ENCODE measurements at regions not wholly inside any gene's neighbourhood (a gene's known extent, or its start where the extent isn't known, plus 50 kb on each side); places are given as distances from the start of the nearest gene placed in this dataset.

- Histone ChIP-seq H3K9me3 (ENCODE audit: control insufficient read depth in 1 of 2, low read length in 2 of 2) (no peaks in the 10 kb centered on the region), H3K9ac (ENCODE audit: low read depth in 1 of 2, low read length in 2 of 2) (no peak overlapping the region), H3K4me1 (ENCODE audit: control insufficient read depth in 1 of 2, insufficient read depth in 2 of 2, low read length in 2 of 2) (peaks cover 0 to 3% of the 10 kb centered on the region in 2 donors), H3K27ac (ENCODE audit: low read depth, low read length) (no peak overlapping the region), H3K36me3 (ENCODE audit: control insufficient read depth in 1 of 2, insufficient read depth in 2 of 2, low read length in 2 of 2) (no peaks in the 10 kb centered on the region), H3K4me3 (ENCODE audit: low read depth in 1 of 2, low read length in 2 of 2) (no peak overlapping the region), H3K27me3 (ENCODE audit: control insufficient read depth in 1 of 2, insufficient read depth in 2 of 2, low read length in 2 of 2) (no peaks in the 10 kb centered on the region)
These were observed 123.6 kb downstream of the EHF start for GRCh38 chr11:34744511-34744910.

- Histone ChIP-seq H3K27me3 (ENCODE audit: control insufficient read depth in 1 of 2, insufficient read depth in 2 of 2, low read length in 2 of 2) (no peaks in the 10 kb centered on the region), H3K4me3 (ENCODE audit: low read depth in 1 of 2, low read length in 2 of 2) (no peak overlapping the region), H3K9me3 (ENCODE audit: control insufficient read depth in 1 of 2, low read length in 2 of 2) (peaks cover 0 to 2% of the 10 kb centered on the region in 2 donors), H3K9ac (ENCODE audit: low read depth in 1 of 2, low read length in 2 of 2) (no peak overlapping the region), H3K4me1 (ENCODE audit: control insufficient read depth in 1 of 2, insufficient read depth in 2 of 2, low read length in 2 of 2) (no peaks in the 10 kb centered on the region), H3K36me3 (ENCODE audit: control insufficient read depth in 1 of 2, insufficient read depth in 2 of 2, low read length in 2 of 2) (no peaks in the 10 kb centered on the region), H3K27ac (ENCODE audit: low read depth, low read length) (no peak overlapping the region)
These were observed 117.3 kb downstream of the EHF start for GRCh38 chr11:34738237-34738636.

GRCh38 chr11:34732831-34733230, 111.9 kb downstream of the EHF start:
- Histone ChIP-seq H3K36me3 (ENCODE audit: control insufficient read depth in 1 of 2, insufficient read depth in 2 of 2, low read length in 2 of 2) (no peaks in the 10 kb centered on the region), H3K9me3 (ENCODE audit: control insufficient read depth in 1 of 2, low read length in 2 of 2) (no peaks in the 10 kb centered on the region), H3K9ac (ENCODE audit: low read depth in 1 of 2, low read length in 2 of 2) (no peak overlapping the region), H3K27ac (ENCODE audit: low read depth, low read length) (no peak overlapping the region), H3K4me3 (ENCODE audit: low read depth in 1 of 2, low read length in 2 of 2) (no peak overlapping the region), H3K27me3 (ENCODE audit: control insufficient read depth in 1 of 2, insufficient read depth in 2 of 2, low read length in 2 of 2) (no peaks in the 10 kb centered on the region), H3K4me1 (ENCODE audit: control insufficient read depth in 1 of 2, insufficient read depth in 2 of 2, low read length in 2 of 2) (peaks cover 0 to 6% of the 10 kb centered on the region in 2 donors)

GRCh38 chr11:34731603-34732002, 110.7 kb downstream of the EHF start:
- no peaks in the 10 kb centered on the region for H3K36me3 ChIP-seq (ENCODE audit: control insufficient read depth in 1 of 2, insufficient read depth in 2 of 2, low read length in 2 of 2)

GRCh38 chr11:34730544-34731295, 109.8 kb downstream of the EHF start:
- Histone ChIP-seq H3K36me3 (ENCODE audit: control insufficient read depth in 1 of 2, insufficient read depth in 2 of 2, low read length in 2 of 2) (no peaks in the 10 kb centered on the region), H3K9me3 (ENCODE audit: control insufficient read depth in 1 of 2, low read length in 2 of 2) (no peaks in the 10 kb centered on the region), H3K4me3 (ENCODE audit: low read depth in 1 of 2, low read length in 2 of 2) (no peak overlapping the region), H3K9ac (ENCODE audit: low read depth in 1 of 2, low read length in 2 of 2) (no peak overlapping the region), H3K4me1 (ENCODE audit: control insufficient read depth in 1 of 2, insufficient read depth in 2 of 2, low read length in 2 of 2) (peaks cover 0 to 6% of the 10 kb centered on the region in 2 donors), H3K27me3 (ENCODE audit: control insufficient read depth in 1 of 2, insufficient read depth in 2 of 2, low read length in 2 of 2) (no peaks in the 10 kb centered on the region), H3K27ac (ENCODE audit: low read depth, low read length) (no peak overlapping the region)

More at GRCh38 chr11:34731603-34732002, 110.7 kb downstream of the EHF start:
- H3K4me3 ChIP-seq (ENCODE audit: low read depth in 1 of 2, low read length in 2 of 2) = no peak overlapping the region
- no peaks in the 10 kb centered on the region for H3K27me3 ChIP-seq (ENCODE audit: control insufficient read depth in 1 of 2, insufficient read depth in 2 of 2, low read length in 2 of 2)
- H3K9me3 ChIP-seq (ENCODE audit: control insufficient read depth in 1 of 2, low read length in 2 of 2) = no peaks in the 10 kb centered on the region
- no peak overlapping the region for H3K9ac ChIP-seq (ENCODE audit: low read depth in 1 of 2, low read length in 2 of 2)
- peaks cover 0 to 6% of the 10 kb centered on the region in 2 donors for H3K4me1 ChIP-seq (ENCODE audit: control insufficient read depth in 1 of 2, insufficient read depth in 2 of 2, low read length in 2 of 2)
- H3K27ac ChIP-seq (ENCODE audit: low read depth, low read length) = no peak overlapping the region

- H3K4me1 ChIP-seq (ENCODE audit: control insufficient read depth in 1 of 2, insufficient read depth in 2 of 2, low read length in 2 of 2) = peaks cover 0 to 6% of the 10 kb centered on the region in 2 donors
- H3K36me3 ChIP-seq (ENCODE audit: control insufficient read depth in 1 of 2, insufficient read depth in 2 of 2, low read length in 2 of 2) = no peaks in the 10 kb centered on the region
- no peak overlapping the region for H3K9ac ChIP-seq (ENCODE audit: low read depth in 1 of 2, low read length in 2 of 2)
- H3K27me3 ChIP-seq (ENCODE audit: control insufficient read depth in 1 of 2, insufficient read depth in 2 of 2, low read length in 2 of 2) = no peaks in the 10 kb centered on the region
- H3K9me3 ChIP-seq (ENCODE audit: control insufficient read depth in 1 of 2, low read length in 2 of 2) = no peaks in the 10 kb centered on the region
- H3K4me3 ChIP-seq (ENCODE audit: low read depth in 1 of 2, low read length in 2 of 2) = no peak overlapping the region
- no peak overlapping the region for H3K27ac ChIP-seq (ENCODE audit: low read depth, low read length)
These were observed 107.7 kb downstream of the EHF start for GRCh38 chr11:34728609-34729008.

- Histone ChIP-seq H3K4me1 (ENCODE audit: control insufficient read depth in 1 of 2, insufficient read depth in 2 of 2, low read length in 2 of 2) (peaks cover 0 to 6% of the 10 kb centered on the region in 2 donors), H3K27ac (ENCODE audit: low read depth, low read length) (no peak overlapping the region), H3K4me3 (ENCODE audit: low read depth in 1 of 2, low read length in 2 of 2) (no peak overlapping the region), H3K36me3 (ENCODE audit: control insufficient read depth in 1 of 2, insufficient read depth in 2 of 2, low read length in 2 of 2) (no peaks in the 10 kb centered on the region), H3K9me3 (ENCODE audit: control insufficient read depth in 1 of 2, low read length in 2 of 2) (no peaks in the 10 kb centered on the region), H3K27me3 (ENCODE audit: control insufficient read depth in 1 of 2, insufficient read depth in 2 of 2, low read length in 2 of 2) (no peaks in the 10 kb centered on the region), H3K9ac (ENCODE audit: low read depth in 1 of 2, low read length in 2 of 2) (no peak overlapping the region)
These were observed 106.4 kb downstream of the EHF start for GRCh38 chr11:34727228-34727737.

- H3K4me3 ChIP-seq (ENCODE audit: low read depth in 1 of 2, low read length in 2 of 2) = no peak overlapping the region
- H3K36me3 ChIP-seq (ENCODE audit: control insufficient read depth in 1 of 2, insufficient read depth in 2 of 2, low read length in 2 of 2) = no peaks in the 10 kb centered on the region
- no peaks in the 10 kb centered on the region for H3K27me3 ChIP-seq (ENCODE audit: control insufficient read depth in 1 of 2, insufficient read depth in 2 of 2, low read length in 2 of 2)
- no peaks in the 10 kb centered on the region for H3K4me1 ChIP-seq (ENCODE audit: control insufficient read depth in 1 of 2, insufficient read depth in 2 of 2, low read length in 2 of 2)
- no peaks in the 10 kb centered on the region for H3K9me3 ChIP-seq (ENCODE audit: control insufficient read depth in 1 of 2, low read length in 2 of 2)
- H3K9ac ChIP-seq (ENCODE audit: low read depth in 1 of 2, low read length in 2 of 2) = no peak overlapping the region
- no peak overlapping the region for H3K27ac ChIP-seq (ENCODE audit: low read depth, low read length)
These were observed 104.1 kb downstream of the EHF start for GRCh38 chr11:34724973-34725372.

- Histone ChIP-seq H3K9me3 (ENCODE audit: control insufficient read depth in 1 of 2, low read length in 2 of 2) (no peaks in the 10 kb centered on the region), H3K4me1 (ENCODE audit: control insufficient read depth in 1 of 2, insufficient read depth in 2 of 2, low read length in 2 of 2) (no peaks in the 10 kb centered on the region), H3K9ac (ENCODE audit: low read depth in 1 of 2, low read length in 2 of 2) (no peak overlapping the region), H3K36me3 (ENCODE audit: control insufficient read depth in 1 of 2, insufficient read depth in 2 of 2, low read length in 2 of 2) (no peaks in the 10 kb centered on the region), H3K27ac (ENCODE audit: low read depth, low read length) (no peak overlapping the region), H3K27me3 (ENCODE audit: control insufficient read depth in 1 of 2, insufficient read depth in 2 of 2, low read length in 2 of 2) (no peaks in the 10 kb centered on the region), H3K4me3 (ENCODE audit: low read depth in 1 of 2, low read length in 2 of 2) (no peak overlapping the region)
These were observed 100.8 kb downstream of the EHF start for GRCh38 chr11:34721646-34722045.

GRCh38 chr11:34719303-34719848, 98.5 kb downstream of the EHF start:
- no peak overlapping the region for H3K9ac ChIP-seq (ENCODE audit: low read depth in 1 of 2, low read length in 2 of 2)
- no peak overlapping the region for H3K4me3 ChIP-seq (ENCODE audit: low read depth in 1 of 2, low read length in 2 of 2)

More at GRCh38 chr11:34719303-34719848, 98.5 kb downstream of the EHF start:
- H3K36me3 ChIP-seq (ENCODE audit: control insufficient read depth in 1 of 2, insufficient read depth in 2 of 2, low read length in 2 of 2) = no peaks in the 10 kb centered on the region
- no peaks in the 10 kb centered on the region for H3K9me3 ChIP-seq (ENCODE audit: control insufficient read depth in 1 of 2, low read length in 2 of 2)
- H3K27me3 ChIP-seq (ENCODE audit: control insufficient read depth in 1 of 2, insufficient read depth in 2 of 2, low read length in 2 of 2) = no peaks in the 10 kb centered on the region
- no peak overlapping the region for H3K27ac ChIP-seq (ENCODE audit: low read depth, low read length)
- H3K4me1 ChIP-seq (ENCODE audit: control insufficient read depth in 1 of 2, insufficient read depth in 2 of 2, low read length in 2 of 2) = no peaks in the 10 kb centered on the region
